ENCODE measurements at regions not wholly inside any gene's neighbourhood (a gene's known extent, or its start where the extent isn't known, plus 50 kb on each side); places are given as distances from the start of the nearest gene placed in this dataset.

GRCh38 chr5:6224406-6224805 is 153.9 kb downstream of the MED10 start:
- H3K4me3 ChIP-seq = no peak overlapping the region
- WGBS = 92% methylated on average over 5 of the region's 5 CpGs
- intact Hi-C loops (cut with DNase I) = no loop called here
- H3K9me3 ChIP-seq = no peaks in the 10 kb centered on the region
- TF ChIP-seq CTCF (IDR thresholded peaks at IDR 0.05) (no peak), POLR2AphosphoS5 (IDR thresholded peaks at IDR 0.05) (no peak), POLR2A (IDR thresholded peaks at IDR 0.05) (no peak)
- H3K4me1 ChIP-seq (replicated peaks) = no peaks in the 10 kb centered on the region
- no peak for DNase-seq (ENCODE audit: low spot score)
- no peaks in the 10 kb centered on the region for H3K36me3 ChIP-seq
- no peaks in the 10 kb centered on the region for H3K27me3 ChIP-seq (replicated peaks; ENCODE audit: insufficient read depth)
- no peak overlapping the region for H3K27ac ChIP-seq

- DNase-seq (ENCODE audit: low spot score) = no peak
- 98% methylated on average over 2 of the region's 2 CpGs for WGBS
- Histone ChIP-seq H3K36me3 (no peaks in the 10 kb centered on the region), H3K4me3 (no peak overlapping the region), H3K4me1 (replicated peaks) (no peaks in the 10 kb centered on the region), H3K27ac (no peak overlapping the region), H3K27me3 (replicated peaks; ENCODE audit: insufficient read depth) (no peaks in the 10 kb centered on the region), H3K9me3 (no peaks in the 10 kb centered on the region)
- no peak for TF ChIP-seq POLR2A (IDR thresholded peaks at IDR 0.05)
- TF ChIP-seq POLR2AphosphoS5 (IDR thresholded peaks at IDR 0.05) = no peak
- no peak for TF ChIP-seq CTCF (IDR thresholded peaks at IDR 0.05)
- intact Hi-C loops (cut with DNase I) = no loop called here
Measured at GRCh38 chr5:6222899-6223298, 155.4 kb downstream of the MED10 start.

- WGBS = 79% methylated on average over 7 of the region's 7 CpGs
- no peak overlapping the region for H3K27ac ChIP-seq
- H3K9me3 ChIP-seq = no peaks in the 10 kb centered on the region
- H3K4me3 ChIP-seq = no peak overlapping the region
- H3K4me1 ChIP-seq (replicated peaks) = no peaks in the 10 kb centered on the region
- H3K36me3 ChIP-seq = no peaks in the 10 kb centered on the region
- H3K27me3 ChIP-seq (replicated peaks; ENCODE audit: insufficient read depth) = no peaks in the 10 kb centered on the region
- intact Hi-C loops (cut with DNase I) = no loop called here
- no peak for DNase-seq (ENCODE audit: low spot score)
- TF ChIP-seq POLR2AphosphoS5 (IDR thresholded peaks at IDR 0.05) (no peak), POLR2A (IDR thresholded peaks at IDR 0.05) (no peak), CTCF (IDR thresholded peaks at IDR 0.05) (no peak)
Measured at GRCh38 chr5:6222121-6222520, 156.2 kb downstream of the MED10 start.

GRCh38 chr5:6221141-6221626 is 157.2 kb downstream of the MED10 start:
- H3K9me3 ChIP-seq = no peaks in the 10 kb centered on the region
- DNase-seq (ENCODE audit: low spot score) = no peak
- no peak overlapping the region for H3K4me3 ChIP-seq
- no peaks in the 10 kb centered on the region for H3K4me1 ChIP-seq (replicated peaks)
- 97% methylated on average over 6 of the region's 6 CpGs for WGBS
- H3K27me3 ChIP-seq (replicated peaks; ENCODE audit: insufficient read depth) = no peaks in the 10 kb centered on the region
- intact Hi-C loops (cut with DNase I) = no loop called here
- H3K36me3 ChIP-seq = no peaks in the 10 kb centered on the region
- H3K27ac ChIP-seq = peak overlapping the region; percentile 9 to 27
- TF ChIP-seq POLR2AphosphoS5 (IDR thresholded peaks at IDR 0.05) = no peak
- TF ChIP-seq POLR2A (IDR thresholded peaks at IDR 0.05) = no peak
- no peak for TF ChIP-seq CTCF (IDR thresholded peaks at IDR 0.05)

GRCh38 chr5:6220346-6221088 is 157.8 kb downstream of the MED10 start:
- no peaks in the 10 kb centered on the region for H3K4me1 ChIP-seq (replicated peaks)
- intact Hi-C loops (cut with DNase I) = no loop called here
- WGBS = 47% methylated on average over 15 of the region's 15 CpGs
- peak overlapping the region; percentile 9 to 27 for H3K27ac ChIP-seq
- DNase-seq (ENCODE audit: low spot score) = no peak
- H3K27me3 ChIP-seq (replicated peaks; ENCODE audit: insufficient read depth) = no peaks in the 10 kb centered on the region
- TF ChIP-seq POLR2A (IDR thresholded peaks at IDR 0.05) = no peak
- peak; percentile 58 for TF ChIP-seq POLR2AphosphoS5 (IDR thresholded peaks at IDR 0.05)
- H3K36me3 ChIP-seq = no peaks in the 10 kb centered on the region
- H3K4me3 ChIP-seq = no peak overlapping the region
- H3K9me3 ChIP-seq = no peaks in the 10 kb centered on the region
